SU-DHL-6 (cell line): ENCODE measurements at regions not wholly inside any gene's neighbourhood (a gene's known extent, or its start where the extent isn't known, plus 50 kb on each side); places are given as distances from the start of the nearest gene placed in this dataset.

Experiments
- EZH2phosphoT487 ChIP-seq: fragments of 200-600 bp; sonication (generic), shearing (Covaris generic); conservative IDR thresholded peaks from 2 replicates; pipeline ENCODE4 v1.6.1; 2018; ENCODE audit warnings: mild to moderate bottlenecking, antibody characterized with exemption, low read length, moderate library complexity, mixed read lengths
- TF ChIP-seq, protein P1 (sequence below): fragments of 200-600 bp; sonication (generic); IDR thresholded peaks from one replicate; pipeline ENCODE4 v1.5.1; 2017; ENCODE audit warnings: antibody characterized with exemption, mild to moderate bottlenecking, low read length, moderate library complexity; ENCODE audit not compliant: insufficient read depth, poor library complexity, severe bottlenecking

DNA sequence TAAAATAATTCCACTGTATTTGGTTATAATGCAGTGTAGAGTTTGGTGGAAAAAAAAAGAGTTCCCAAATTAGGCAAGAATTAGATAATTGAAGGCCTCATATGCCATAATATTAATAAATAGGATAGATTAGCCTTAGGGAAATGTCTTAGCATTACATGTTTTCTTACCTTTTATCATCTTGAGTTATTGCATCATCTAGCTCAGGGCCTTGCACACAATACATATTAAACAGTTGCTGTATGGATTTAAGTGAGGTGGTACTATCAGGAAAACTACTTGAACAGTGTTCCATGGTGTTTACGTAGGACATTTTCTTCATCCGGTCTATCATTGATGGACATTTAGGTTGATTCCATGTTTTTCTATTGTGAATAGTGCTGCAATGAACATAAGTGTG lies 419.4 kb downstream of the EPHA5 start:
- TF ChIP-seq, protein P1, sequence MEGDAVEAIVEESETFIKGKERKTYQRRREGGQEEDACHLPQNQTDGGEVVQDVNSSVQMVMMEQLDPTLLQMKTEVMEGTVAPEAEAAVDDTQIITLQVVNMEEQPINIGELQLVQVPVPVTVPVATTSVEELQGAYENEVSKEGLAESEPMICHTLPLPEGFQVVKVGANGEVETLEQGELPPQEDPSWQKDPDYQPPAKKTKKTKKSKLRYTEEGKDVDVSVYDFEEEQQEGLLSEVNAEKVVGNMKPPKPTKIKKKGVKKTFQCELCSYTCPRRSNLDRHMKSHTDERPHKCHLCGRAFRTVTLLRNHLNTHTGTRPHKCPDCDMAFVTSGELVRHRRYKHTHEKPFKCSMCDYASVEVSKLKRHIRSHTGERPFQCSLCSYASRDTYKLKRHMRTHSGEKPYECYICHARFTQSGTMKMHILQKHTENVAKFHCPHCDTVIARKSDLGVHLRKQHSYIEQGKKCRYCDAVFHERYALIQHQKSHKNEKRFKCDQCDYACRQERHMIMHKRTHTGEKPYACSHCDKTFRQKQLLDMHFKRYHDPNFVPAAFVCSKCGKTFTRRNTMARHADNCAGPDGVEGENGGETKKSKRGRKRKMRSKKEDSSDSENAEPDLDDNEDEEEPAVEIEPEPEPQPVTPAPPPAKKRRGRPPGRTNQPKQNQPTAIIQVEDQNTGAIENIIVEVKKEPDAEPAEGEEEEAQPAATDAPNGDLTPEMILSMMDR: no peak
- no peak for TF ChIP-seq EZH2phosphoT487
